Naive thymus-derived CD8-positive, alpha-beta T cell (primary cell): ENCODE measurements at regions not wholly inside any gene's neighbourhood (a gene's known extent, or its start where the extent isn't known, plus 50 kb on each side); places are given as distances from the start of the nearest gene placed in this dataset.
A peak's percentile ranks its signal among the peaks of the same experiment; 100 is the strongest.

Source experiments
- ATAC-seq, 2 donors: fragments of 150-1000 bp; cut with Tn5 transposase in 1 of 2; sonication (Bioruptor Pico), chemical (Tn5 transposase) in 1 of 2; 1 replicate in 1 of 2; 2 replicates in 1 of 2; pipeline ENCODE4 v1.10.0; 2021; ENCODE audit warnings: mild to moderate bottlenecking in 2 of 2, moderate library complexity in 2 of 2
- POLR2A ChIA-PET: fragments of 350-600 bp; sonication (Branson Sonifier 250); formaldehyde crosslinking; loops from one replicate; lab custom pipeline; 2021; ENCODE audit warnings: antibody characterized with exemption; lab: Charles Lee
- DNase-seq, 10 donors: peaks; one replicate each; pipeline versions ENCODE4 v3.0.0 to v3.0.0-alpha.2; 2020 to 2022
- H3K27ac Mint-ChIP-seq, 10 donors: one replicate each; pipeline ENCODE4 v1.8.0; 2020 to 2022; ENCODE audit warnings: mild to moderate bottlenecking in 10 of 10, mixed read lengths in 10 of 10, moderate library complexity in 4 of 10, inconsistent platforms in 1 of 10
- H3K27me3 Mint-ChIP-seq, 5 donors: one replicate each; pipeline ENCODE4 v1.8.0; 2021 to 2022; ENCODE audit warnings: mixed read lengths in 5 of 5
- H3K36me3 Mint-ChIP-seq, 3 donors: one replicate each; pipeline ENCODE4 v1.8.0; 2020 to 2022; ENCODE audit warnings: mixed read lengths in 3 of 3, mild to moderate bottlenecking in 2 of 3, inconsistent platforms in 1 of 3
- H3K4me1 Mint-ChIP-seq, 4 donors: one replicate each; pipeline ENCODE4 v1.8.0; 2021 to 2022; ENCODE audit warnings: mixed read lengths in 4 of 4
- H3K4me3 Mint-ChIP-seq, 10 donors: one replicate each; pipeline ENCODE4 v1.8.0; 2020 to 2022; ENCODE audit warnings: mild to moderate bottlenecking in 10 of 10, mixed read lengths in 10 of 10, moderate library complexity in 6 of 10, inconsistent platforms in 1 of 10
- H3K9me3 Mint-ChIP-seq, 9 donors: one replicate each; pipeline ENCODE4 v1.8.0; 2020 to 2022; ENCODE audit warnings: mixed read lengths in 9 of 9, mild to moderate bottlenecking in 3 of 9, inconsistent platforms in 1 of 9, moderate library complexity in 1 of 9

- ATAC-seq (no peak), DNase-seq (no peak)
- Mint-ChIP-seq H3K4me3 (no peak overlapping the region), H3K27ac (no peak overlapping the region), H3K27me3 (no peaks in the 10 kb centered on the region), H3K4me1 (no peaks in the 10 kb centered on the region), H3K36me3 (no peaks in the 10 kb centered on the region), H3K9me3 (no peaks in the 10 kb centered on the region)
- POLR2A ChIA-PET, result no interaction called here
Measured at GRCh38 chr5:110251366-110251765, 475.1 kb downstream of the TMEM232 start.

- Mint-ChIP-seq H3K36me3 (no peaks in the 10 kb centered on the region), H3K4me3 (no peak overlapping the region), H3K9me3 (no peaks in the 10 kb centered on the region), H3K4me1 (peaks cover 0 to 2% (median 0%) of the 10 kb centered on the region in 4 donors), H3K27me3 (no peaks in the 10 kb centered on the region), H3K27ac (no peak overlapping the region)
- POLR2A ChIA-PET, result no interaction called here
- ATAC-seq, result no peak
- no peak for DNase-seq
Measured at GRCh38 chr5:110255194-110255593, 471.3 kb downstream of the TMEM232 start.

GRCh38 chr5:110256298-110256697 lies 470.2 kb downstream of the TMEM232 start:
- DNase-seq (no peak), ATAC-seq (no peak)
- Mint-ChIP-seq H3K36me3 (no peaks in the 10 kb centered on the region), H3K27me3 (no peaks in the 10 kb centered on the region), H3K9me3 (no peaks in the 10 kb centered on the region), H3K4me1 (peaks cover 0 to 2% (median 0%) of the 10 kb centered on the region in 4 donors), H3K4me3 (no peak overlapping the region), H3K27ac (no peak overlapping the region)
- POLR2A ChIA-PET, result interaction anchor here (0.6 kb wide), 1 partner anchor 1275 kb away, joined by 8 read pairs; no protein-coding TSS in a partner anchor

GRCh38 chr5:110257971-110258370 lies 468.5 kb downstream of the TMEM232 start:
- no peak for DNase-seq
- POLR2A ChIA-PET, result no interaction called here
- H3K27ac Mint-ChIP-seq, result peak overlapping the region in 1 of 10 donors; percentile 0
- H3K4me1 Mint-ChIP-seq, result peaks cover 0 to 2% (median 0%) of the 10 kb centered on the region in 4 donors
- no peak for ATAC-seq
- no peaks in the 10 kb centered on the region for H3K27me3 Mint-ChIP-seq
- no peaks in the 10 kb centered on the region for H3K36me3 Mint-ChIP-seq
- H3K4me3 Mint-ChIP-seq, result no peak overlapping the region
- no peaks in the 10 kb centered on the region for H3K9me3 Mint-ChIP-seq

GRCh38 chr5:110258460-110259216 lies 467.8 kb downstream of the TMEM232 start:
- no peak overlapping the region for H3K4me3 Mint-ChIP-seq
- POLR2A ChIA-PET, result no interaction called here
- H3K27ac Mint-ChIP-seq, result no peak overlapping the region
- no peaks in the 10 kb centered on the region for H3K27me3 Mint-ChIP-seq
- no peak for ATAC-seq
- no peaks in the 10 kb centered on the region for H3K36me3 Mint-ChIP-seq
- H3K9me3 Mint-ChIP-seq, result no peaks in the 10 kb centered on the region
- H3K4me1 Mint-ChIP-seq, result peaks cover 0 to 2% (median 0%) of the 10 kb centered on the region in 4 donors
- DNase-seq, result no peak

- POLR2A ChIA-PET, result no interaction called here
- peaks cover 0 to 2% (median 0%) of the 10 kb centered on the region in 4 donors for H3K4me1 Mint-ChIP-seq
- no peak for DNase-seq
- ATAC-seq, result no peak
- H3K27me3 Mint-ChIP-seq, result no peaks in the 10 kb centered on the region
- no peak overlapping the region for H3K4me3 Mint-ChIP-seq
- no peaks in the 10 kb centered on the region for H3K36me3 Mint-ChIP-seq
- no peak overlapping the region for H3K27ac Mint-ChIP-seq
- H3K9me3 Mint-ChIP-seq, result no peaks in the 10 kb centered on the region
Measured at GRCh38 chr5:110262749-110263148, 463.7 kb downstream of the TMEM232 start.

- ATAC-seq (no peak), DNase-seq (no peak)
- Mint-ChIP-seq H3K27me3 (no peaks in the 10 kb centered on the region), H3K4me3 (no peak overlapping the region), H3K4me1 (peaks cover 0 to 3% (median 0%) of the 10 kb centered on the region in 4 donors), H3K36me3 (no peaks in the 10 kb centered on the region), H3K27ac (no peak overlapping the region), H3K9me3 (no peaks in the 10 kb centered on the region)
- POLR2A ChIA-PET, result no interaction called here
Measured at GRCh38 chr5:110264661-110265060, 461.8 kb downstream of the TMEM232 start.

- POLR2A ChIA-PET, result no interaction called here
- Mint-ChIP-seq H3K9me3 (no peaks in the 10 kb centered on the region), H3K4me3 (no peak overlapping the region), H3K4me1 (peaks cover 0 to 3% (median 0%) of the 10 kb centered on the region in 4 donors), H3K27ac (no peak overlapping the region), H3K36me3 (no peaks in the 10 kb centered on the region), H3K27me3 (no peaks in the 10 kb centered on the region)
- no peak for DNase-seq
- no peak for ATAC-seq
Measured at GRCh38 chr5:110265162-110265561, 461.3 kb downstream of the TMEM232 start.

GRCh38 chr5:110267714-110268113 lies 458.8 kb downstream of the TMEM232 start:
- ATAC-seq, result no peak
- Mint-ChIP-seq H3K36me3 (no peaks in the 10 kb centered on the region), H3K9me3 (no peaks in the 10 kb centered on the region), H3K27ac (no peak overlapping the region), H3K4me3 (no peak overlapping the region), H3K27me3 (no peaks in the 10 kb centered on the region), H3K4me1 (peaks cover 0 to 7% (median 3%) of the 10 kb centered on the region in 4 donors)
- no peak for DNase-seq
- POLR2A ChIA-PET, result no interaction called here

GRCh38 chr5:110268283-110268682 lies 458.2 kb downstream of the TMEM232 start:
- no peak for ATAC-seq
- POLR2A ChIA-PET, result no interaction called here
- H3K27me3 Mint-ChIP-seq, result no peaks in the 10 kb centered on the region
- DNase-seq, result no peak
- H3K36me3 Mint-ChIP-seq, result no peaks in the 10 kb centered on the region
- H3K4me3 Mint-ChIP-seq, result no peak overlapping the region
- H3K27ac Mint-ChIP-seq, result no peak overlapping the region
- H3K4me1 Mint-ChIP-seq, result peaks cover 0 to 7% (median 4%) of the 10 kb centered on the region in 4 donors
- H3K9me3 Mint-ChIP-seq, result no peaks in the 10 kb centered on the region

GRCh38 chr5:110268985-110269384 lies 457.5 kb downstream of the TMEM232 start:
- DNase-seq, result no peak
- POLR2A ChIA-PET, result no interaction called here
- Mint-ChIP-seq H3K36me3 (no peaks in the 10 kb centered on the region), H3K27me3 (no peaks in the 10 kb centered on the region), H3K27ac (no peak overlapping the region), H3K4me1 (peaks cover 0 to 7% (median 4%) of the 10 kb centered on the region in 4 donors), H3K9me3 (no peaks in the 10 kb centered on the region), H3K4me3 (no peak overlapping the region)
- ATAC-seq, result no peak

GRCh38 chr5:110269478-110270142 lies 456.9 kb downstream of the TMEM232 start:
- no peaks in the 10 kb centered on the region for H3K36me3 Mint-ChIP-seq
- H3K4me1 Mint-ChIP-seq, result peaks cover 0 to 7% (median 4%) of the 10 kb centered on the region in 4 donors
- POLR2A ChIA-PET, result no interaction called here
- H3K9me3 Mint-ChIP-seq, result no peaks in the 10 kb centered on the region
- H3K27me3 Mint-ChIP-seq, result no peaks in the 10 kb centered on the region
- H3K4me3 Mint-ChIP-seq, result no peak overlapping the region
- ATAC-seq (no peak), DNase-seq (no peak)
- peak overlapping the region in 1 of 10 donors; percentile 35 for H3K27ac Mint-ChIP-seq

- no peaks in the 10 kb centered on the region for H3K27me3 Mint-ChIP-seq
- H3K9me3 Mint-ChIP-seq, result peaks cover 0 to 50% (median 22%) of the 10 kb centered on the region in 9 donors
- ATAC-seq (no peak), DNase-seq (no peak)
- H3K4me1 Mint-ChIP-seq, result peaks cover 0 to 7% (median 3%) of the 10 kb centered on the region in 4 donors
- peaks cover 0 to 19% (median 9%) of the 10 kb centered on the region in 3 donors for H3K36me3 Mint-ChIP-seq
- POLR2A ChIA-PET, result no interaction called here
- H3K27ac Mint-ChIP-seq, result no peak overlapping the region
- no peak overlapping the region for H3K4me3 Mint-ChIP-seq
Measured at GRCh38 chr5:110275878-110276277, 450.6 kb downstream of the TMEM232 start.
